ENCODE measurements at regions not wholly inside any gene's neighbourhood (a gene's known extent, or its start where the extent isn't known, plus 50 kb on each side); places are given as distances from the start of the nearest gene placed in this dataset.
A peak's percentile ranks its signal among the peaks of the same experiment; 100 is the strongest.
"Not testable (repeated sequence)": the region's sequence is repeated elsewhere in the genome, so short reads cannot be mapped to it uniquely, and the experiment has no call there.

- no peak for DNase-seq
Observed at GRCh38 chrX:148269513-148269912, 230.9 kb upstream of the AFF2 start.

GRCh38 chrX:148270499-148270898 is 229.9 kb upstream of the AFF2 start:
- DNase-seq: no peak

- DNase-seq: no peak
Observed at GRCh38 chrX:148271263-148271662, 229.2 kb upstream of the AFF2 start.

- DNase-seq: no peak
Observed at GRCh38 chrX:148281920-148282319, 218.5 kb upstream of the AFF2 start.

GRCh38 chrX:148282504-148282903 is 217.9 kb upstream of the AFF2 start:
- no peak for DNase-seq

- no peak for DNase-seq
Observed at GRCh38 chrX:148284056-148284455, 216.4 kb upstream of the AFF2 start.

- DNase-seq: no peak
Observed at GRCh38 chrX:148284821-148285220, 215.6 kb upstream of the AFF2 start.

- no peak for DNase-seq
Observed at GRCh38 chrX:148288451-148288850, 212.0 kb upstream of the AFF2 start.

- DNase-seq: no peak
Observed at GRCh38 chrX:148290041-148290440, 210.4 kb upstream of the AFF2 start.

- DNase-seq: no peak
Observed at GRCh38 chrX:148290931-148291330, 209.5 kb upstream of the AFF2 start.

- no peak for DNase-seq
Observed at GRCh38 chrX:148298737-148299136, 201.7 kb upstream of the AFF2 start.

- not testable (repeated sequence) for DNase-seq
Observed at GRCh38 chrX:148305214-148305613, 195.2 kb upstream of the AFF2 start.

- no peak for DNase-seq
Observed at GRCh38 chrX:148309413-148309812, 191.0 kb upstream of the AFF2 start.

- peak; percentile 33 for DNase-seq
Observed at GRCh38 chrX:148310426-148311165, 189.8 kb upstream of the AFF2 start.

GRCh38 chrX:148311544-148311943 is 188.9 kb upstream of the AFF2 start:
- DNase-seq: no peak

- no peak for DNase-seq
Observed at GRCh38 chrX:148314876-148315275, 185.5 kb upstream of the AFF2 start.

- no peak for DNase-seq
Observed at GRCh38 chrX:148316446-148316845, 184.0 kb upstream of the AFF2 start.

GRCh38 chrX:148322906-148323305 is 177.5 kb upstream of the AFF2 start:
- DNase-seq: no peak

- no peak for DNase-seq
Observed at GRCh38 chrX:148333989-148334388, 166.4 kb upstream of the AFF2 start.

GRCh38 chrX:148337873-148338272 is 162.5 kb upstream of the AFF2 start:
- DNase-seq: no peak

GRCh38 chrX:148354916-148355315 is 145.5 kb upstream of the AFF2 start:
- no peak for DNase-seq

GRCh38 chrX:148361641-148362040 is 138.8 kb upstream of the AFF2 start:
- DNase-seq: no peak

- no peak for DNase-seq
Observed at GRCh38 chrX:148363471-148364235, 136.8 kb upstream of the AFF2 start.

- no peak for DNase-seq
Observed at GRCh38 chrX:148365233-148365632, 135.2 kb upstream of the AFF2 start.

- no peak for DNase-seq
Observed at GRCh38 chrX:148371291-148371690, 129.1 kb upstream of the AFF2 start.
